Left renal cortex interstitium (tissue), 4 donors: ENCODE measurements at regions not wholly inside any gene's neighbourhood (a gene's known extent, or its start where the extent isn't known, plus 50 kb on each side); places are given as distances from the start of the nearest gene placed in this dataset.

Source experiments
- DNase-seq, 4 donors: peaks; one replicate each; pipeline ENCODE4 v3.0.0-alpha.2; 2013; ENCODE audit warnings: low read depth in 4 of 4, low spot score in 2 of 4, missing footprints in 1 of 4

GRCh38 chr11:127074151-127074761 is 73.7 kb upstream of the KIRREL3 start:
- peak in 2 of 4 donors; percentile 22 to 55 for DNase-seq

- no peak for DNase-seq
Observed at GRCh38 chr11:127073621-127074020, 73.1 kb upstream of the KIRREL3 start.

- no peak for DNase-seq
Observed at GRCh38 chr11:127071606-127072005, 71.0 kb upstream of the KIRREL3 start.

GRCh38 chr11:127070808-127071207 is 70.2 kb upstream of the KIRREL3 start:
- DNase-seq, result no peak

- no peak for DNase-seq
Observed at GRCh38 chr11:127066401-127067090, 66.0 kb upstream of the KIRREL3 start.

GRCh38 chr11:127063241-127063640 is 62.7 kb upstream of the KIRREL3 start:
- no peak for DNase-seq

- DNase-seq, result no peak
Observed at GRCh38 chr11:127061947-127062346, 61.4 kb upstream of the KIRREL3 start.

GRCh38 chr11:127059750-127060149 is 59.2 kb upstream of the KIRREL3 start:
- DNase-seq, result no peak

- no peak for DNase-seq
Observed at GRCh38 chr11:127059286-127059685, 58.7 kb upstream of the KIRREL3 start.

- DNase-seq, result no peak
Observed at GRCh38 chr11:127058524-127058923, 58.0 kb upstream of the KIRREL3 start.

GRCh38 chr11:127057126-127057525 is 56.6 kb upstream of the KIRREL3 start:
- no peak for DNase-seq

- no peak for DNase-seq
Observed at GRCh38 chr11:127056338-127056971, 55.9 kb upstream of the KIRREL3 start.

GRCh38 chr11:127055236-127055635 is 54.7 kb upstream of the KIRREL3 start:
- DNase-seq, result no peak

GRCh38 chr11:127054153-127054552 is 53.6 kb upstream of the KIRREL3 start:
- no peak for DNase-seq

- DNase-seq, result no peak
Observed at GRCh38 chr11:127052404-127052803, 51.8 kb upstream of the KIRREL3 start.
